Activated CD4-positive, alpha-beta T cell treated with anti-CD3 and anti-CD28 coated beads for 4 hours (primary cell): ENCODE measurements at regions not wholly inside any gene's neighbourhood (a gene's known extent, or its start where the extent isn't known, plus 50 kb on each side); places are given as distances from the start of the nearest gene placed in this dataset.

Source experiments
- DNase-seq, 2 donors: peaks; one replicate each; pipeline ENCODE4 v3.0.0-alpha.2; 2020

DNA sequence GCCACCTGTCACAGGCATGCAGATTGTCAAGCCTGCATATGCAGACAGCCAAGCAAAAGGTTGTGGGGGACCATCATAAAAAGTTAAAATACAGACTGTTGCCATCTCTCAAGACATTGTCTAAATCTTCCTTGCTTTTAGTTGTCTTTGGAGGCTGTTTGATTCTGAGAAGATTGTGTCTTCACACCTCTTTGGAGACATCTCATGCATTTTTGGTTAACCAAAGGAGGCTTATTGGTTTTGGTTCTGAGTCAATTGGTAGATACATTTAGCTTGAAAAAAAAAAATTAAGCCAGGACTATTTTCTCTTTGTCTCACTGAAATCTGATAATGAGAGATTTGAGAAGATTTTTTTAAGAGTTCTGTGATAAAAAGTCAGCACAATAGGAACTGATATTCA lies 217.6 kb downstream of the LYPLAL1 start:
- no peak for DNase-seq

GRCh38 chr1:219387211-219387610 lies 213.5 kb downstream of the LYPLAL1 start:
- no peak for DNase-seq

GRCh38 chr1:219385787-219386427 lies 212.2 kb downstream of the LYPLAL1 start:
- no peak for DNase-seq

DNA sequence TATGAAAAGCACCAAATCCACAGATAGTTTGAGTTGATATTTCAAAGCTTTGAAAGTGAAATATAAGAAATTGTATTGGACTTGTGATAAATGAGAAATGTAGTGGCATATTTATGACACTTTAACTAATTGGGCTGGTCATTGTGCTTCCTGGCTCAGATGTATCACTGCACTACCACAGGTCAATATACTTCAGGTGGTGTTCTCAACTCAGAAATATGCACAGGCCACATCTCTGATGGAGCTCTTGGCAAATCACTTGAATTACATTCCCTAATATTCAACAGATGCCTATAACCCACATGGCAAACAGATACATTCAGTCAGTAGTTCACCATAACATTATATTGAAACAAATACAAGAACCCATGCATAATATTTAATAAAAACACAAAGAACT lies 209.6 kb downstream of the LYPLAL1 start:
- DNase-seq: no peak

DNA sequence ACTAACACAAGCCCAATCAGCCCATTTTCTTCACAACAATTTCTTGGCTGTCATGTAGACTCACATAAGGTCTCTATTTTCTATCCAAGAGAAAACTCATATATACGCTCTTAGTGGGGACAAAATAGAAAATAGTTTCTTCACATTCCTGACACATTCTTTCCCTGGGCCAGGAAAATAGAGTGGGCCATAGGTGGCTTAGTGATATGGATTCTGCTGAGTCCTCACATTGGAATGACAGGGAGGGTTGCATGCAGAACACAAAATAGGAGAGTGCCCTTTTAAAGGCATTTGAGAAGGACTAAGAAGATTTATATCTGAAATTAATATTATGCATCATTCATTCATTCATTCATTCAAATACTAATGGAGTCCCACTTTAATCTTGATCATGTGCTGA lies 207.7 kb downstream of the LYPLAL1 start:
- DNase-seq: no peak

- no peak for DNase-seq
These were observed 206.8 kb downstream of the LYPLAL1 start for GRCh38 chr1:219380463-219380862.

DNA sequence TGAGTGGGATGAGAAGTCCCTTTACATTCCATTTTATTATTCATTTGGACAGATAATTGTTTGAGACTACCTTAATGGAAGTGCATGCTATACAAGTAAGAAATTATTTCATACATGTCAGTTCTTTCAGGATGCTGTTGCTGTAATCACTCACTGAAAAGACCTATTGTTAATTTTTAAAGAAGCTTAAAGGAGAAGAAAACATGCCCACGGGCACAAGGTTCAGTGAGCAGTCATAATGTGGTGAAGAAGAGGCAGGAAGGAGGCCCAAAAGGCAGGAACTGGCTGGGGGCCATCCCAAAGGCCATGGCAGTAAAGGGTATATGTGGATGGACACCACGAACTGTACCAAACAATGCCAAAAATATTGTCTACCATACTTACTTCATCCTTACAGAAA lies 206.0 kb downstream of the LYPLAL1 start:
- DNase-seq: no peak

GRCh38 chr1:219374636-219375035 lies 201.0 kb downstream of the LYPLAL1 start:
- no peak for DNase-seq

DNA sequence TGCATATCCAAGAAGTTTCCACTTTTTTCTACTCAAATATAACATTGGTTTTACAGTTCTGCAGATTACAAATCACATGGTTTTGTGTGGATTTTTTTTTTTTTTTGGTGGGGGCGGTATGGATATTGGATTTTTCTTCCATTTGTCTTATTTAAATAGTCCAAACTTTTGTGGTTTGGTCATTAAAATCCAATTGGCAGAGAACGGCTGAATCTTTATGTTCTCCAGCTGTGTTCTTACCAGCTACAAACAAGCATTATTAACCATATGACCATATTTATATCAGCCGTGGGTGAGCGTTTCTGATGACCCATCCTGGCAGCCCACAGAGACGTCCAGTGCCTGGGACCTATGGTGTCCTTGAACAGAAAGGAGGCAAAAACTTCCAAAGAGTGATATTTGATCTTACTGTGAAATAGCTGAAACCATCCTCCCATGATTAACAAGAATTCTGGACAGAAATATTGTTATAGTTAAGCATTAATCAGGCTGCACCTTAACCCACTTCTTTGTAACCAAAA lies 200.4 kb downstream of the LYPLAL1 start:
- no peak for DNase-seq

DNA sequence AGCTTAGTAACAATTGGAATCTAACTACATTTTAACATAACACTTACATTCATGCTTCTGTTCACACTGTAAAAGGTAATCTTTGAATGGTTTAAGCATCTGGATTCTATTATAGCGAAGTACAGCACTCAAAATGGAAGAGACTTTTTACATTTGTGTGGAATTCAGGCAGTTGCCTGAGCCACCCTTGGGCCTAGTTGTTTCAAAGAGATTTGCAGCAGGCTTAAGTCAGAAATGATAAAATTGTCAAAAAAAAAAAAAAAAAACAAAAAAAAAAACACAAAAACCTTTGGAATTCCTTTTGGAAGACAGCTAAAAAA lies 199.9 kb downstream of the LYPLAL1 start:
- no peak for DNase-seq

GRCh38 chr1:219372916-219373615 lies 199.4 kb downstream of the LYPLAL1 start:
- DNase-seq: no peak

- no peak for DNase-seq
These were observed 197.8 kb downstream of the LYPLAL1 start for GRCh38 chr1:219371471-219371870.

DNA sequence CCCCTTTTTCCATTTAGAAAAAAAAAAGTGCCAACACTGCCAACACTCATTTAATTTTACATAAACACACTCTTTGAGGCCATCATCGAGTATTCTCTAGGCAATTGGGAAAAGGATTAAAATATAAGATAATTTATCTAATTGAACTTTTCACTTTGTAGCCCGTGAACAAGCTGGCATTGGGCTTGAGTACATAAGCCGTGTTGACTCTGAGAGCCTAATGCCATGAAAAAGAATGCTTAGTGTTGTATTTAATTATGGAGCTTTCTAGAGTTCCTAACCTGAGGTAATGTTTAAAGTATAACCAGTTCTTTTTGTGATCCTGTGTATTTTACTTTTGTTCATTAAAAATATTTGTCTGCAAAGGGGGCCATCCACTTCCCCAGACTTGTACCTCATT lies 193.8 kb downstream of the LYPLAL1 start:
- no peak for DNase-seq

DNA sequence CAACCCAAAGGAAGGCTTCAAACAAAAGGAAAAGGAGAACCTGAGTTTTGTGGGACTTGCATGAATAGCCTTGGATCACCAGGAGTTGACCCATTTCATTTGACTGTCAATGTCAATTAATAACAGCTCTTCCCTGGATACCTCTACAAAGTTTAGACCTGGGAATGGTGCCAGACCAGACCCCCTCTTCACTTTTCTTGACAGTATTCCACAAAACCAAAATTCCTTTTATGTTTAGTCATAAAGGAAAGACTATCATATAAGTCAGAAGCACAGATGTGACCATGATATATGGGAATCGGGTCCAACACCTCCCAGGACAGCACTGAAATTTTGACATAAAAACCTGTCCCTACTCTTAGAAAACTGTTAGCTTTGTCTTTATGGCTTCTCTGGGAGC lies 191.8 kb downstream of the LYPLAL1 start:
- no peak for DNase-seq

DNA sequence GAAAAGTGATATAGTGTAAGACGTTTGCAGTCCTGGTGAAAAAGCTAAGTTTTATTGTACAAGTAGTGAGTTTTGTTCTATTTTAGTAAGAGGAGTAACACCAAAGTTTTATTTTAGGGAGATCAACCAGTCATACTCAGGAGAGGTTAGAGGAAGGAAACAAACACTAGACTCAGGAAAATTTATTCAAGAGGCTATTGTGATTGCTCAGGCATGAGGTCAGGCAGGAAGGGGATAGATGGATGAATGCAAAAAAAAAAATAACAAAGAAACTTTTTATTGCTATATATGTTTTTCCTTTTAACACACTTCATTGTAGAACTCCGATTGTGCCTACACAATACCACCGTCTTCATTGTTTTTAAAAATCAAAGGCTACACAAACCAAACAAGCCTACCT lies 189.0 kb downstream of the LYPLAL1 start:
- DNase-seq: no peak

GRCh38 chr1:219359126-219359525 lies 185.4 kb downstream of the LYPLAL1 start:
- DNase-seq: no peak

DNA sequence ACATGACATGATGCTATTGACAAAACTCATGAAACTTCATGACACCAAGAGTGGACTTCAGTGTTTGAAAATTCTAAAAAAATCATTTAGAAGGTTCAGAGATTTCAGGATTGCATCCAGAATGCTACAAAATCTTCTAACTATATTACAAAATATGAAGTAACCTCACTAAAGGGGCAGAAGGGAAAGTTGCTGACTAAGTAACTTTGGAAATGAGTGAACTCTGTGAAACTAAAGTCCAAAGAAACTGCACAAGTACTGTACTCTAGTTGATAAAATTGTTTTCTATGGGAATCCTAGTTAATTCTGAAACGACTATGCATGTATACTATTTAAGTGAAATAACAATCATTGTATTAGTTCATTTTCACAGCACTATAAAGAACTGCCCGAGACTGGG lies 184.4 kb downstream of the LYPLAL1 start:
- no peak for DNase-seq

DNA sequence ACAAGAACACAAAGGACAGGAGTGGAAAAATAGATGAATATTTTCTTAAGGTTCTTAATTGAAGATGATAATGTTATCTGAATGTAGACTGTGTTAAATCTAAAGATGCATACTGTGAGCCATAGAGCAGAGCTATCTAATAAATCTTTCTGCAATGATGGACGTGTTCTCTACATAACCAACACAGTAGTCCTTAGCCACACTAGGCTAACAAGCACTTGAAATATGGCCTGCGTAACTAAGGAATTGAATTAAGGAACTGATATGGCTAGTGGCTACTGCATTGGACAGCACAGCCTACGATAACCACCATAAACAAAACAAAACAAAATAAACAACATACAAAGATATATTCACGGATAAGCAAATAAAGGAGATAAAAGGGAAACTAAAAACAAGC lies 181.3 kb downstream of the LYPLAL1 start:
- DNase-seq: no peak

GRCh38 chr1:219352961-219353651 lies 179.4 kb downstream of the LYPLAL1 start:
- DNase-seq: no peak

- no peak for DNase-seq
These were observed 176.7 kb downstream of the LYPLAL1 start for GRCh38 chr1:219350172-219350931.

DNA sequence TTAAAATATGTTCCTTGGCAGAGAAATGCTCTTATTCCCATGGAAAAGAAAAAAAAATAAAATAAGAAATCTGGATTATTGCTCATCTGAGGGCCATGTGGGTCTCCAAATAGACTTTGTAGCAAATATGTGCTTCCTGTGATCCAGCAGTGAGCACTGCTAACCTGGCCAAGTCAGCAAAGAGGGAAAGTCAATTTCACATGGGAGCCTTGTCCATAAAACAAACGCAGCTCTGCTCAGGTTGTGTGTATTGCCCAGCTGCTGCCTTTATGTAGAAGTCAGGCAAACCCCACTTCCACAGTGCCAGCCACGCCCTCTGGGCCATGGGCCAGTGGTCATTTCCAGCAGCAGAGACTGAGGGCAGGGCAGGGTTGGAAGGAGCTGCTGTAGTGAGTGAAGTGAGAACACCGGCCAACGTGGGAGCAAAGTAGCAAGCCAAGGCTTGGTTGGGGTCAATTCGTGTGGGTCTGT lies 174.3 kb downstream of the LYPLAL1 start:
- no peak for DNase-seq

DNA sequence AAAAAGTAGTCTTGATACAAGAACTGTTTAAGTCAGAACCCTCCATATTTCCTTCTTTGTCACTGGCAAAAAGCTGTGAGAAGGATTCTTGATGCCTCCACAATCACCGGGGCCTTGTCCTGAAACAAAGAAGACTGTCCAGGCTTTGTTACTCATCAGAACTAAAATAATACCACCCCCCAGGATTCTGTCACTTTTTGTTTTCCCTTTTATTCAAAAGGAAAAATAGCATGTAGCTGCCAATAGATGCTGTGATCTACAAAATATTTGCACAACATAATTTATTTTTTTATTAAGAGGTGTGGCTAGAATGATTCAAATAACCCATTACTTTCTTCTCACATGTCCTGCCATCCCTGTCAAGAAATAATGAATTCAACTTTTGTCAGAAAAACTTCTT lies 173.7 kb downstream of the LYPLAL1 start:
- DNase-seq: no peak

DNA sequence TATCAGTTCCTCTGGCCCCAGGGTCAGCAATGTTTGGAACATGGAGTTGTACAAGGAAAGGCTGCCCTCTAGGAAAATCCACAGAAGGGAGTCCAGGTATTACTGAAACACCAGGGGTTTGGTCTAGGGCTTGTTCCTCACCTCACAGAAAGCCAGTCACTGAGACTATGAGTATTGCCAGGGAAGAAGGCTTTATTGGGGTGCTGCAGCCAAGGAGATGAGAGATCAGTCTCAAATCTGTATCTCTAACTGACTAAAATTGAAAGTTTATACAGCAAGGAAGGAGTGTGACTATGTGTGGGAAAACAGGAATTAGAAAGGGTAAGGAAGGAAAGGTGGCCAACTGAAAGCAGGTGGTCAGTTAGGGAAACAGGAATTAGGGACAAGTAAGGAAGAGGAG lies 172.3 kb downstream of the LYPLAL1 start:
- no peak for DNase-seq
